HEK293 (cell line): ENCODE measurements at regions not wholly inside any gene's neighbourhood (a gene's known extent, or its start where the extent isn't known, plus 50 kb on each side); places are given as distances from the start of the nearest gene placed in this dataset.

ENCODE experiments used
- CTCF ChIA-PET: fragments of 350-600 bp; formaldehyde crosslinking; extraction: SDS; loops from one replicate; lab custom pipeline; 2021; ENCODE audit warnings: antibody characterized with exemption; lab: Yijun Ruan, JAX
- POLR2A ChIA-PET: fragments of 300-600 bp; formaldehyde crosslinking; extraction: SDS; loops from one replicate; lab custom pipeline; 2020; ENCODE audit warnings: antibody characterized with exemption, inconsistent platforms; lab: Yijun Ruan, JAX
- H3K27ac ChIP-seq: fragments of 200-500 bp; sonication (Bioruptor generic); 2 replicates; pipeline ENCODE4 v1.5.1; 2014; ENCODE audit warnings: low read depth, low read length, control low read depth, inconsistent platforms; ENCODE audit errors: extremely low read depth
- H3K36me3 ChIP-seq, 2 experiments: fragments of 200-500 bp in 1 of 2; sonication (Bioruptor generic) in 1 of 2; 1 replicate in 1 of 2; 2 replicates in 1 of 2; pipeline ENCODE4 v1.5.1; 2014 to 2017; ENCODE audit warnings: inconsistent platforms in 2 of 2, low read length in 2 of 2; ENCODE audit not compliant: control insufficient read depth in 2 of 2, insufficient read depth in 1 of 2
- H3K4me1 ChIP-seq: fragments of 200-500 bp; sonication (Bioruptor generic); 2 replicates; pipeline ENCODE4 v1.5.1; 2014; ENCODE audit warnings: mild to moderate bottlenecking, low read length, inconsistent platforms; ENCODE audit not compliant: control insufficient read depth, insufficient read depth
- H3K4me3 ChIP-seq: 2 replicates; pipeline ENCODE4 v1.5.1; 2011; ENCODE audit warnings: low read depth, mild to moderate bottlenecking, control low read depth, low read length, moderate library complexity
- H3K9me3 ChIP-seq: fragments of 200-500 bp; sonication (Bioruptor generic); 2 replicates; pipeline ENCODE4 v1.5.1; 2014; ENCODE audit warnings: low read depth, low read length, inconsistent platforms; ENCODE audit not compliant: control insufficient read depth, insufficient read depth
- HOXC10 ChIP-seq: sonication (generic); formaldehyde crosslinking; IDR thresholded peaks from 2 replicates; pipeline ENCODE4 v1.8.1; 2023; ENCODE audit warnings: mild to moderate bottlenecking, missing genetic modification reagents
- HOXD13 ChIP-seq: sonication (generic); formaldehyde crosslinking; IDR thresholded peaks from 2 replicates; pipeline ENCODE4 v1.8.0; 2022; ENCODE audit warnings: missing genetic modification reagents, borderline replicate concordance
- IKZF3 ChIP-seq: fragments of 450-650 bp; IDR thresholded peaks from 2 replicates; pipeline ENCODE4 v1.5.0; 2018; ENCODE audit warnings: missing biosample characterization, mild to moderate bottlenecking, missing genetic modification characterization, moderate library complexity
- MEIS1 ChIP-seq: sonication (generic); formaldehyde crosslinking; IDR thresholded peaks from 2 replicates; pipeline ENCODE4 v1.8.1; 2022; ENCODE audit warnings: missing genetic modification reagents, mild to moderate bottlenecking, borderline replicate concordance
- REPIN1 ChIP-seq: fragments of 450-650 bp; formaldehyde crosslinking; IDR thresholded peaks from 2 replicates; pipeline ENCODE4 v1.5.1; 2017; ENCODE audit warnings: missing biosample characterization, missing genetic modification characterization, low read depth
- SETDB1 ChIP-seq: IDR thresholded peaks from one replicate; pipeline ENCODE4 v1.6.1; 2017; ENCODE audit warnings: mild to moderate bottlenecking, low read length, moderate library complexity, mixed read lengths; ENCODE audit not compliant: insufficient read length
- ZBTB1 ChIP-seq: fragments of 450-650 bp; formaldehyde crosslinking; IDR thresholded peaks from 2 replicates; pipeline ENCODE4 v1.5.1; 2016; ENCODE audit warnings: missing biosample characterization, missing genetic modification characterization
- ZFP37 ChIP-seq: fragments of 450-650 bp; formaldehyde crosslinking; IDR thresholded peaks from 2 replicates; pipeline ENCODE4 v1.5.1; 2016; ENCODE audit warnings: missing biosample characterization, missing genetic modification characterization
- ZNF175 ChIP-seq: fragments of 450-650 bp; formaldehyde crosslinking; IDR thresholded peaks from 2 replicates; pipeline ENCODE4 v1.5.1; 2016; ENCODE audit warnings: missing biosample characterization, missing genetic modification characterization
- ZNF19 ChIP-seq: fragments of 450-650 bp; formaldehyde crosslinking; IDR thresholded peaks from 2 replicates; pipeline ENCODE4; 2016; ENCODE audit warnings: missing biosample characterization, missing genetic modification characterization, low read depth
- ZNF350 ChIP-seq: fragments of 450-650 bp; formaldehyde crosslinking; IDR thresholded peaks from 2 replicates; pipeline ENCODE4 v1.5.0; 2017; ENCODE audit warnings: missing biosample characterization, mild to moderate bottlenecking, missing genetic modification characterization
- ZNF354C ChIP-seq: fragments of 450-650 bp; formaldehyde crosslinking; IDR thresholded peaks from 2 replicates; pipeline ENCODE4 v1.5.1; 2016; ENCODE audit warnings: missing biosample characterization, missing genetic modification characterization, low read depth, borderline replicate concordance
- ZNF37A ChIP-seq: fragments of 450-650 bp; IDR thresholded peaks from 2 replicates; pipeline ENCODE4 v1.5.1; 2018; ENCODE audit warnings: missing biosample characterization, missing genetic modification characterization
- ZNF548 ChIP-seq: fragments of 450-650 bp; formaldehyde crosslinking; IDR thresholded peaks from 2 replicates; pipeline ENCODE4 v1.5.1; 2016; ENCODE audit warnings: missing biosample characterization, missing genetic modification characterization
- ZNF600 ChIP-seq: fragments of 450-650 bp; formaldehyde crosslinking; IDR thresholded peaks from 2 replicates; pipeline ENCODE4 v1.5.1; 2016; ENCODE audit warnings: missing biosample characterization, missing genetic modification characterization
- ZNF660 ChIP-seq: fragments of 450-650 bp; IDR thresholded peaks from 2 replicates; pipeline ENCODE4 v1.5.1; 2018; ENCODE audit warnings: missing biosample characterization, mild to moderate bottlenecking, missing genetic modification characterization
- ZSCAN18 ChIP-seq: fragments of 450-650 bp; formaldehyde crosslinking; IDR thresholded peaks from 2 replicates; pipeline ENCODE4 v1.5.1; 2016; ENCODE audit warnings: missing biosample characterization, missing genetic modification characterization
- ZXDB ChIP-seq: fragments of 450-650 bp; formaldehyde crosslinking; IDR thresholded peaks from 2 replicates; pipeline ENCODE4 v1.5.1; 2016; ENCODE audit warnings: missing biosample characterization, missing genetic modification characterization
- TF ChIP-seq, protein P1 (sequence below): fragments of 450-650 bp; formaldehyde crosslinking; IDR thresholded peaks from 2 replicates; pipeline ENCODE4 v1.5.1; 2016; ENCODE audit warnings: missing biosample characterization, missing genetic modification characterization
- TF ChIP-seq, protein P2 (sequence below): fragments of 450-650 bp; formaldehyde crosslinking; IDR thresholded peaks from 2 replicates; pipeline ENCODE4 v1.5.1; 2016; ENCODE audit warnings: missing biosample characterization, missing genetic modification characterization
- TF ChIP-seq, protein P3 (sequence below): fragments of 450-650 bp; formaldehyde crosslinking; IDR thresholded peaks from 2 replicates; pipeline ENCODE4 v1.5.1; 2016; ENCODE audit warnings: missing biosample characterization, missing genetic modification characterization
- TF ChIP-seq, protein P4 (sequence below): fragments of 450-650 bp; formaldehyde crosslinking; IDR thresholded peaks from 2 replicates; pipeline ENCODE4 v1.5.1; 2017; ENCODE audit warnings: missing biosample characterization, missing genetic modification characterization

DNA sequence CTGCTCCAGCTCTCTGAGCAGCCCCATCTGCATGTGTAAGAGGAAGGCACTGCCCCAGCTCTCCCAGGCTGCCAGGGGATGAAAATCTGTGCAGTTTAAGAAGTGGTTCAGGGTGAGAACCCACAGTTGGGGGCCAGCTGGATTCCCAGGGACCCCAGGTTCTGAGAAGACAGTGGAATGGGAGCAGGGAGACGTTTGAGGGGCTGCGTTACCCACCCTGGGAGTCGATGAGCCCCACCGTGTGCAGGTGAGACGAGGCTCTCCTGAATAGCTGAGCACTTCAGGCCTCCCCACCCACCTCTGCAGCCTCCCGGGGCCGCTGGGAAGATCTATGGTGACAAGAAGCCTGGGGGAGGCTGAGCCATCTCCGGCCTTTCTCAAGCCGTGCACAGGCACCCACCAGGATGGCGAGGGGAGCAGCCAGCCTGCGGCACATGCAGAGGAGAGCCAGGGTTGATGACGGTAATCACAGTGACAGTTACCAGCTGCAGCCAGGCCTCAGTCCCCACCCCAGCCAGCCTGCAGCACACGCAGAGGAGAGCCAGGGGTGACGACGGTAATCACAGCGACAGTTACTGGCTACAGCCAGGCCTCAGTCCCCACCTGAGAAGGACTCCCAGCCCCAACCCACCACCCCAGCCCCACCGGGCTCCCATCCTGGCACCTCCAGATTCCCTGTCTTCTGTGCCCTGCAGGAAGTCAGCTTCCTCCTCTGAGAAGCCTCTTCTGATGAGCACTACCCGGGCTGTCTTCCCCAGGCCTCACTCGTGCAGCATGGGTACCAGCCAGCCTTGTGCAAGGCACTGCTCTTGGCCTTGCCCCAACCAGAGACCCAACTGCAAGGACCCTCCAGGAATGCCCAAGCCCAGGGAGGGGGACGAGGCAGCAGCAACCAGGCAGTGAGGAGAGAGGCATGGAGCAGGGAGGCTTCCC, 150.8 kb upstream of the PPP1R26 start:
- ChIA-PET CTCF (no interaction called here), POLR2A (no interaction called here)
- H3K4me3 ChIP-seq: no peak overlapping the region
- no peaks in the 10 kb centered on the region for H3K9me3 ChIP-seq
- H3K27ac ChIP-seq: no peak overlapping the region
- H3K4me1 ChIP-seq: no peaks in the 10 kb centered on the region; the same call in 1 of the 2 replicates
- no peak for TF ChIP-seq ZNF660 (tag by site-specific recombination)
- TF ChIP-seq ZBTB1 (tag by site-specific recombination): no peak
- TF ChIP-seq ZNF175 (tag by site-specific recombination): no peak
- TF ChIP-seq ZXDB (tag by site-specific recombination): no peak
- TF ChIP-seq, protein P1, sequence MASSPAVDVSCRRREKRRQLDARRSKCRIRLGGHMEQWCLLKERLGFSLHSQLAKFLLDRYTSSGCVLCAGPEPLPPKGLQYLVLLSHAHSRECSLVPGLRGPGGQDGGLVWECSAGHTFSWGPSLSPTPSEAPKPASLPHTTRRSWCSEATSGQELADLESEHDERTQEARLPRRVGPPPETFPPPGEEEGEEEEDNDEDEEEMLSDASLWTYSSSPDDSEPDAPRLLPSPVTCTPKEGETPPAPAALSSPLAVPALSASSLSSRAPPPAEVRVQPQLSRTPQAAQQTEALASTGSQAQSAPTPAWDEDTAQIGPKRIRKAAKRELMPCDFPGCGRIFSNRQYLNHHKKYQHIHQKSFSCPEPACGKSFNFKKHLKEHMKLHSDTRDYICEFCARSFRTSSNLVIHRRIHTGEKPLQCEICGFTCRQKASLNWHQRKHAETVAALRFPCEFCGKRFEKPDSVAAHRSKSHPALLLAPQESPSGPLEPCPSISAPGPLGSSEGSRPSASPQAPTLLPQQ (tag by site-specific recombination): no peak
- no peak for TF ChIP-seq ZFP37
- no peaks in the 10 kb centered on the region for H3K36me3 ChIP-seq

DNA sequence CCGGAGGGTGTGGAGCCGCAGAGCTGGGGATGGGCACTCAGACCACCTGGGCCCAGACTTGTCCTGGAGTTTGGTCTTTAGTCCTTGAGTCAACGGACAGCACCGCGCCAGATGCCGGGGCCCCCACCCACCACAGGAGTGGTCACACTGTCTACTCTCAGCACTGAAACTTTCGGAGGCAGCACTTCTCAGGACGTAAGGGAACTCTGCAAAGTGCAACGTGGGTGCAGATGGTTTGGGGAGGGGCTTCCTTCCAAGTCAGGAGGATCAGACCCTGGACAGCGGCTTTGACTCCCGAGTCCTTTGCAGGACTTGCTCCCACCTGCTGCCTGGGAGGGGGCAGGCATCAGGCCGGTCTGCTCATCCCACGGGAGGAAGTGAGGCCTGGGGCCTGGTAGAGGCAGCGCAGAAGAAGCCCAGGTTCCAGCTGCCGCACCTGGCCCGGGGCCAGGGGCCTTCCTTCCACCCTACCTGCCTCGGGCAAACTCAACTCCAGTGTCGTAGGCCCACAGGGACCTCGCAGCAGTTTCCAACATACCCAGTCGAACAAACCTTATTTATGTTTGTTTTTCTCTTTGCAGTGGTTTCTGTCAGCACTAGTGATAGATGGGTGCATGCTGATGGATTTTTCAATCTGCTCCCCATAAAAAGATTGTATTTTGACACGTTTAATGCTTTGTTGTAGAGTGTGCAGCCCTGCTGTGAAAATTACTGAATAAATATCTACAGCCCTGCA, 149.8 kb upstream of the PPP1R26 start:
- H3K36me3 ChIP-seq: no peaks in the 10 kb centered on the region
- ChIA-PET POLR2A (no interaction called here), CTCF (no interaction called here)
- no peaks in the 10 kb centered on the region for H3K9me3 ChIP-seq
- H3K27ac ChIP-seq: no peak overlapping the region
- H3K4me1 ChIP-seq: no peaks in the 10 kb centered on the region; the same call in 1 of the 2 replicates
- no peak overlapping the region for H3K4me3 ChIP-seq
- TF ChIP-seq ZNF600 (tag by site-specific recombination): no peak
- no peak for TF ChIP-seq ZNF350
- TF ChIP-seq HOXC10 (CRISPR knock-in tag): no peak
- no peak for TF ChIP-seq SETDB1
- TF ChIP-seq ZFP37: no peak
- no peak for TF ChIP-seq ZNF37A (tag by site-specific recombination)
- no peak for TF ChIP-seq ZNF548 (tag by site-specific recombination)
- no peak for TF ChIP-seq ZNF354C
- TF ChIP-seq REPIN1 (tag by site-specific recombination): no peak
- TF ChIP-seq, protein P2, sequence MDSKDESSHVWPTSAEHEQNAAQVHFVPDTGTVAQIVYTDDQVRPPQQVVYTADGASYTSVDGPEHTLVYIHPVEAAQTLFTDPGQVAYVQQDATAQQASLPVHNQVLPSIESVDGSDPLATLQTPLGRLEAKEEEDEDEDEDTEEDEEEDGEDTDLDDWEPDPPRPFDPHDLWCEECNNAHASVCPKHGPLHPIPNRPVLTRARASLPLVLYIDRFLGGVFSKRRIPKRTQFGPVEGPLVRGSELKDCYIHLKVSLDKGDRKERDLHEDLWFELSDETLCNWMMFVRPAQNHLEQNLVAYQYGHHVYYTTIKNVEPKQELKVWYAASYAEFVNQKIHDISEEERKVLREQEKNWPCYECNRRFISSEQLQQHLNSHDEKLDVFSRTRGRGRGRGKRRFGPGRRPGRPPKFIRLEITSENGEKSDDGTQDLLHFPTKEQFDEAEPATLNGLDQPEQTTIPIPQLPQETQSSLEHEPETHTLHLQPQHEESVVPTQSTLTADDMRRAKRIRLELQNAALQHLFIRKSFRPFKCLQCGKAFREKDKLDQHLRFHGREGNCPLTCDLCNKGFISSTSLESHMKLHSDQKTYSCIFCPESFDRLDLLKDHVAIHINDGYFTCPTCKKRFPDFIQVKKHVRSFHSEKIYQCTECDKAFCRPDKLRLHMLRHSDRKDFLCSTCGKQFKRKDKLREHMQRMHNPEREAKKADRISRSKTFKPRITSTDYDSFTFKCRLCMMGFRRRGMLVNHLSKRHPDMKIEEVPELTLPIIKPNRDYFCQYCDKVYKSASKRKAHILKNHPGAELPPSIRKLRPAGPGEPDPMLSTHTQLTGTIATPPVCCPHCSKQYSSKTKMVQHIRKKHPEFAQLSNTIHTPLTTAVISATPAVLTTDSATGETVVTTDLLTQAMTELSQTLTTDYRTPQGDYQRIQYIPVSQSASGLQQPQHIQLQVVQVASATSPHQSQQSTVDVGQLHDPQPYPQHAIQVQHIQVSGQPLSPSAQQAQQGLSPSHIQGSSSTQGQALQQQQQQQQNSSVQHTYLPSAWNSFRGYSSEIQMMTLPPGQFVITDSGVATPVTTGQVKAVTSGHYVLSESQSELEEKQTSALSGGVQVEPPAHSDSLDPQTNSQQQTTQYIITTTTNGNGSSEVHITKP (tag by site-specific recombination): peak; percentile 60; the same call in 1 of the 2 replicates
- TF ChIP-seq, protein P3, sequence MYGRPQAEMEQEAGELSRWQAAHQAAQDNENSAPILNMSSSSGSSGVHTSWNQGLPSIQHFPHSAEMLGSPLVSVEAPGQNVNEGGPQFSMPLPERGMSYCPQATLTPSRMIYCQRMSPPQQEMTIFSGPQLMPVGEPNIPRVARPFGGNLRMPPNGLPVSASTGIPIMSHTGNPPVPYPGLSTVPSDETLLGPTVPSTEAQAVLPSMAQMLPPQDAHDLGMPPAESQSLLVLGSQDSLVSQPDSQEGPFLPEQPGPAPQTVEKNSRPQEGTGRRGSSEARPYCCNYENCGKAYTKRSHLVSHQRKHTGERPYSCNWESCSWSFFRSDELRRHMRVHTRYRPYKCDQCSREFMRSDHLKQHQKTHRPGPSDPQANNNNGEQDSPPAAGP (tag by site-specific recombination): peak; percentile 99
- TF ChIP-seq, protein P4, sequence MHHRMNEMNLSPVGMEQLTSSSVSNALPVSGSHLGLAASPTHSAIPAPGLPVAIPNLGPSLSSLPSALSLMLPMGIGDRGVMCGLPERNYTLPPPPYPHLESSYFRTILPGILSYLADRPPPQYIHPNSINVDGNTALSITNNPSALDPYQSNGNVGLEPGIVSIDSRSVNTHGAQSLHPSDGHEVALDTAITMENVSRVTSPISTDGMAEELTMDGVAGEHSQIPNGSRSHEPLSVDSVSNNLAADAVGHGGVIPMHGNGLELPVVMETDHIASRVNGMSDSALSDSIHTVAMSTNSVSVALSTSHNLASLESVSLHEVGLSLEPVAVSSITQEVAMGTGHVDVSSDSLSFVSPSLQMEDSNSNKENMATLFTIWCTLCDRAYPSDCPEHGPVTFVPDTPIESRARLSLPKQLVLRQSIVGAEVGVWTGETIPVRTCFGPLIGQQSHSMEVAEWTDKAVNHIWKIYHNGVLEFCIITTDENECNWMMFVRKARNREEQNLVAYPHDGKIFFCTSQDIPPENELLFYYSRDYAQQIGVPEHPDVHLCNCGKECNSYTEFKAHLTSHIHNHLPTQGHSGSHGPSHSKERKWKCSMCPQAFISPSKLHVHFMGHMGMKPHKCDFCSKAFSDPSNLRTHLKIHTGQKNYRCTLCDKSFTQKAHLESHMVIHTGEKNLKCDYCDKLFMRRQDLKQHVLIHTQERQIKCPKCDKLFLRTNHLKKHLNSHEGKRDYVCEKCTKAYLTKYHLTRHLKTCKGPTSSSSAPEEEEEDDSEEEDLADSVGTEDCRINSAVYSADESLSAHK (tag by site-specific recombination): peak; percentile 99
- TF ChIP-seq ZNF19 (tag by site-specific recombination): peak; percentile 84; the same call in 1 of the 2 replicates
- no peak for TF ChIP-seq HOXD13 (CRISPR knock-in tag)
- TF ChIP-seq IKZF3 (tag by site-specific recombination): no peak; the same call in 1 of the 2 replicates
- TF ChIP-seq ZSCAN18 (tag by site-specific recombination): peak; percentile 87
- no peak for TF ChIP-seq MEIS1 (CRISPR knock-in tag)
